ENCODE measurements at regions not wholly inside any gene's neighbourhood (a gene's known extent, or its start where the extent isn't known, plus 50 kb on each side); places are given as distances from the start of the nearest gene placed in this dataset.

- ATAC-seq (ENCODE audit: low read depth) (no peak), DNase-seq (no peak)
- H3K9me3 Mint-ChIP-seq = no peaks in the 10 kb centered on the region
- ChIA-PET POLR2A (no interaction called here), CTCF (no interaction called here)
- H3K4me3 Mint-ChIP-seq = no peak overlapping the region
- TF ChIP-seq CTCF (IDR thresholded peaks at IDR 0.05) = no peak
- intact Hi-C loops (cut with micrococcal nuclease) = no loop called here
- no peak overlapping the region for H3K27ac Mint-ChIP-seq
- no peaks in the 10 kb centered on the region for H3K4me1 Mint-ChIP-seq
- H3K36me3 Mint-ChIP-seq (ENCODE audit: low read depth) = no peaks in the 10 kb centered on the region
- H3K27me3 Mint-ChIP-seq = peaks cover 4% of the 10 kb centered on the region
Measured at GRCh38 chr10:129294944-129295343, 172.1 kb upstream of the MGMT start.

- H3K9me3 Mint-ChIP-seq = no peaks in the 10 kb centered on the region
- POLR2A ChIA-PET = no interaction called here
- no peaks in the 10 kb centered on the region for H3K36me3 Mint-ChIP-seq (ENCODE audit: low read depth)
- H3K4me1 Mint-ChIP-seq = no peaks in the 10 kb centered on the region
- intact Hi-C loops (cut with micrococcal nuclease) = no loop called here
- no peak for TF ChIP-seq CTCF (IDR thresholded peaks at IDR 0.05)
- CTCF ChIA-PET = no interaction called here
- no peak overlapping the region for H3K4me3 Mint-ChIP-seq
- no peak overlapping the region for H3K27ac Mint-ChIP-seq
- H3K27me3 Mint-ChIP-seq = no peaks in the 10 kb centered on the region
- DNase-seq = no peak
- no peak for ATAC-seq (ENCODE audit: low read depth)
Measured at GRCh38 chr10:129305046-129305445, 162.0 kb upstream of the MGMT start.

GRCh38 chr10:129307141-129307540 lies 159.9 kb upstream of the MGMT start:
- Mint-ChIP-seq H3K27ac (no peak overlapping the region), H3K27me3 (no peaks in the 10 kb centered on the region), H3K4me1 (no peaks in the 10 kb centered on the region), H3K9me3 (no peaks in the 10 kb centered on the region), H3K4me3 (no peak overlapping the region), H3K36me3 (ENCODE audit: low read depth) (no peaks in the 10 kb centered on the region)
- intact Hi-C loops (cut with micrococcal nuclease) = no loop called here
- no peak for TF ChIP-seq CTCF (IDR thresholded peaks at IDR 0.05)
- ChIA-PET CTCF (no interaction called here), POLR2A (no interaction called here)
- DNase-seq (no peak), ATAC-seq (ENCODE audit: low read depth) (no peak)

- ATAC-seq (ENCODE audit: low read depth) (no peak), DNase-seq (no peak)
- H3K9me3 Mint-ChIP-seq = no peaks in the 10 kb centered on the region
- no peak overlapping the region for H3K4me3 Mint-ChIP-seq
- H3K27me3 Mint-ChIP-seq = no peaks in the 10 kb centered on the region
- intact Hi-C loops (cut with micrococcal nuclease) = no loop called here
- ChIA-PET CTCF (no interaction called here), POLR2A (no interaction called here)
- H3K36me3 Mint-ChIP-seq (ENCODE audit: low read depth) = no peaks in the 10 kb centered on the region
- H3K27ac Mint-ChIP-seq = no peak overlapping the region
- no peaks in the 10 kb centered on the region for H3K4me1 Mint-ChIP-seq
- no peak for TF ChIP-seq CTCF (IDR thresholded peaks at IDR 0.05)
Measured at GRCh38 chr10:129308953-129309564, 158.0 kb upstream of the MGMT start.

GRCh38 chr10:129309565-129309964 lies 157.5 kb upstream of the MGMT start:
- ChIA-PET CTCF (no interaction called here), POLR2A (no interaction called here)
- Mint-ChIP-seq H3K27ac (no peak overlapping the region), H3K4me3 (no peak overlapping the region), H3K36me3 (ENCODE audit: low read depth) (no peaks in the 10 kb centered on the region), H3K4me1 (no peaks in the 10 kb centered on the region), H3K9me3 (no peaks in the 10 kb centered on the region), H3K27me3 (no peaks in the 10 kb centered on the region)
- DNase-seq (no peak), ATAC-seq (ENCODE audit: low read depth) (no peak)
- TF ChIP-seq CTCF (IDR thresholded peaks at IDR 0.05) = no peak
- intact Hi-C loops (cut with micrococcal nuclease) = no loop called here
